Activated CD4-positive, alpha-beta T cell treated with anti-CD3 and anti-CD28 coated beads, Interleukin-2, Interleukin-4, amounts not matched to agents 100 ng/mL and 50 ng/mL, durations not matched to agents 16 hours and 8 hours (primary cell): ENCODE measurements at regions not wholly inside any gene's neighbourhood (a gene's known extent, or its start where the extent isn't known, plus 50 kb on each side); places are given as distances from the start of the nearest gene placed in this dataset.
"Not testable (repeated sequence)": the region's sequence is repeated elsewhere in the genome, so short reads cannot be mapped to it uniquely, and the experiment has no call there.

Experiments used
- DNase-seq: peaks from one replicate; pipeline ENCODE4 v3.0.0-alpha.2; 2020; ENCODE audit warnings: low spot score

DNA sequence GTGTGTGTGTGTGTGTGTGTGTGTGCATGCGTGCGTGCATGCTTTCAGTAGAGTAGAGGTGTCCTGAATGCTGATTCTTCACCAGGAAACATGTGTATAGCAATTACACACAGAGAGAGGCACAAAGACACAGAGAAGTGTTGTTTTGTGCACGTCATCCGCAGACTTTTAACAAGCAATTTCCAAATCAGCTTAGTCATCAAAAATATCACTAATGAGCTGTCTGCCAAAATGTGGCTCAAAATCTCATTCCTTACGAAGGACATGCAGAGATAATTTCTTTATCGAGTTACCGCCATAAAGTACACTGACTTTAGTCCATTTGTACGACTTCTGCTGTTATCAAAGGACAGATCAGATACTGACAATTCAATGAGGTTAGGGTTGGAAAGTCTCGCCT is 274.9 kb upstream of the RARB start:
- DNase-seq: no peak

DNA sequence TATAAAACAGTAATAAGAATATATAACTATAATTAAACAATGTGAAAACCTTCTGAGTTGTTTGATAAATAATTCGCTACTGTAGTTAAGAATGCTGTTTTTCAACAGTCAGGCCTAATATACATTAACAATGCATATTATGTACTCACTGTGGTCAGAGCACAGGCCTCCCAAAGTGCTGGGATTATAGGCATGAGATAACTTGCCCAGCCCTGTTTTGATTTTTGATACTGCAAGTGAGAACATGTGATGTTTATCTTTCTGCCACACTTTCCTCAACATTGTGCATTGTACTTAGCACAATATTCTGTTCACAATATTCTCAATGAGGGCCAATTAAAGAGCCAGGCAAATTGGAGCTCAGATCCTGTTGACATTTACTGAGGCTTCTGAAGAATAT is 274.5 kb upstream of the RARB start:
- no peak for DNase-seq

DNA sequence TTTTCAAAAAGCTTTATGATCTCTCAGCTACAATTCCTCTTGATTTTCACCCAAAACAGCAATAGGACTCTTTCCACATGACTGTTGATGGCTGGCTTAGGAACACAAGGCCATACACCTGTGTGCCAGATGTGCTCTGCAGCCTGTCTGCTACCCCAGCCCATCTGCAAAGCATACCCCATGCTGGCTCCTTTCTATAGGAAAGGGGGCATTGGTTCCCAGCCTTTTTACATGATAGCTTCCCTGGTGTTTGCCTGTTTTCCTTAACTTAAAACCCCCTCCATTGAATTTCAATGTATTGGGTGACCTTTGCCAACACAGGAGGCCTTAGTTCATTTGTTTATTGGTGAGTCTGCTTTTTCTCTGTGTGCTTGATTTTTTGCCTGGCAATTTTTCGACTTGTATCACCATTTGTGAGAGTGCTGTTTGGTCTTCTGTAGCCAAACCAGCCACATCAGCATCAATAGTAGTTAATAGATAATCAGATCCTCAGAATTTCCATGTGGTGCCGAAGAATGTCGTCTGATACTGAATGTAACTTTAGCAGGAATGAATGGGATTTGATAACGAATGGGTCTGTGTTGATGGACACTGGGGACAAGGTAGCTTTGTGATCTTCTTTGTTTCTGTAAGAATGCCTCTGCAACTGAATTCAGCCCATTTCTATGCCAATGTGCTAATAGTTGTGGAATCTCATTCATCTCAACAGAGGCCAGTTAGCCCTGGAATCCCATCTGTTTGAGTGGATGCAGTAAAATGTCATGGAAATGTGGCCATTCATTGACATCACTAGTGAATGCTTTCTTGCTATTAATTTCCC is 272.2 kb upstream of the RARB start:
- no peak for DNase-seq

DNA sequence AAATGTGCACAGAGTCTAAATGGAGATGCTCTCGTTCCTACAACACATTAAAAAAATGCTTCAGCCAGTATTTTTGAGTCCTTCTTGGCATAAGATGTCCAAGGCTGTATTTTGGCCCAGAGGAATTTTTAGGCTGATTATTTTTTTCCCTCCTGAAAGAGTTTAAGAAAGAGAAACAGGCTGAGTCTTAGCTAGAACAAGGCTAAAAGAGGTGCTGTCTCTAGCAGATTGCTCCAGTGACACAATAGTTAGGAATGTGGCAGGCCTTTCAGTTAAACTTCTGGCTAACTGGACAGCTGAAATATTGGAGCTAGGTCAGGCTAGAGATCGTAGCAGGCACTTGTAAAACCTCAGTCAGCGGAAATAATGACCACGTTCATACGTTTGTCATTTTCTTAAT is 271.4 kb upstream of the RARB start:
- no peak for DNase-seq

DNA sequence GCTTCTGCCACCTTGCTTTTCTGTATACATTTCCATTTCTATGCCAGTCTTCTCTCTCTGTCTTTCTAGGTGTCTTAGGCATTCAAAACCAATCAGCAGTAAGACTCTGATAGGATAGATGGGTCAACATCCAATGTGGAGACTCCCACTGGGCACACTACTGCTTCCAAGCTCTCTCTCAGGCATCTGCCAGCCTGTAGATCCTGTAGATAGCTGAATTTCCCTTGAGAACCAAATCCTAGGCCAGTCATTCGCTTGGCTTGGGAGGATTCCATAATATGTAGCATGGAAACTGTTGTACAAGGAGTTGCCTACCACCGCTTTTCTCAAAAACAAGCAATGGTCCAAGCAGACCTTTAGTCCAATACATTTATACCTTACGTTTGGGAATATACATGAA is 262.8 kb upstream of the RARB start:
- no peak for DNase-seq

DNA sequence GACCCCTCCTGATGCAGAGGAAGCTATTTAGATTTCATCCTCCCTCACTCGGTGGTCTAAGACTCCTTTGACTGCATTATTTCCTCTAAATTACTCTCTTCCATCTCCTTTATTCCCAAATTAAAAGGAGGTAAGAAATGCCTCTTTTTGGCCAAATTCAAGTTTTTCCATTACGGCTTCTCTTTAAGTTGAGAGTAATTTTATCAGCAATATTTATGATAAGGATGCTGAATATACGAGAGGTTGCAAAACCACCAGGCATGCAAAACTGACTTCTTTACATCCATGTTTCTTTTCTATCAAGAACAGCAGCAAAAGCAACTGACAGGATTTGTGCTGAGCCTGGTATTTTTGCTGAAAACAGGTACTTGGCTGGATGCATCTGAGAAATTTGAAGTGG is 262.0 kb upstream of the RARB start:
- DNase-seq: no peak

DNA sequence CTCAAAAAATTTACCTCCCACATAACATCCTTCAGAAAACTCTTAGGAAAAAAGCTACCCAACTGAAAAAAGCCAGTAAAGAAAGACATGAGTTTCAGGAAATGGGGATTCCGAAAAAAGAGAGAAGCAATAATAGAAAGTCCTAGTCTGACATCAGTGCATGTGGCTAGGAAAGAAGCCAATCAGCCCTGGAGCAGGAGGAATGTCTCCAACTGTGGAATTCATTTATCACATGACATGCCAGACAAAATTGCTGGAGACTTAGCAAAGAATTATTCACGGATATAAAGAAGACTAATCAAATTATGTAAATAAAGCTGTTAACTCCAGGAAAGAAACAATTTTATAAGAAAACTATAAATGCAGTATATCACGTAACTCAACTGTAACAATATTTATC is 258.9 kb upstream of the RARB start:
- DNase-seq: no peak

DNA sequence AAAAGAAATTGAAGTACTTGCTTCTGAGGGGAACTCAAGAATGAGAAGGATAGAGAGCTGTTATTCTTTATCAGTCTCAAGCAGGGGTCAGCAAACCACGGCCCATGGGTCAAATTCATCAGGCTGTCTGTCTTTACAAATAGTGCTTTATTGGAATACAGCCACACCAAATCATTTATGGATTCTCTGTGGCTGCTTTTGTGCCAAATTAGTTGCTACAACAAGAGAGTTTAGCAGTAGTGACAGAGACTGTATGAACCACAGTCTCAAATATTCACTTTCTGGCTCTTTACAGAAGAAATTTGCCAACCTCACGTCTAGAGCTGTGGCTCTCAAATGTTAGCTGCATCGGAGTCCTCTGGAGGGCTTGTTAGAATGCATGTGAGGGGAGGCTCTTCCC is 258.0 kb upstream of the RARB start:
- DNase-seq: no peak

DNA sequence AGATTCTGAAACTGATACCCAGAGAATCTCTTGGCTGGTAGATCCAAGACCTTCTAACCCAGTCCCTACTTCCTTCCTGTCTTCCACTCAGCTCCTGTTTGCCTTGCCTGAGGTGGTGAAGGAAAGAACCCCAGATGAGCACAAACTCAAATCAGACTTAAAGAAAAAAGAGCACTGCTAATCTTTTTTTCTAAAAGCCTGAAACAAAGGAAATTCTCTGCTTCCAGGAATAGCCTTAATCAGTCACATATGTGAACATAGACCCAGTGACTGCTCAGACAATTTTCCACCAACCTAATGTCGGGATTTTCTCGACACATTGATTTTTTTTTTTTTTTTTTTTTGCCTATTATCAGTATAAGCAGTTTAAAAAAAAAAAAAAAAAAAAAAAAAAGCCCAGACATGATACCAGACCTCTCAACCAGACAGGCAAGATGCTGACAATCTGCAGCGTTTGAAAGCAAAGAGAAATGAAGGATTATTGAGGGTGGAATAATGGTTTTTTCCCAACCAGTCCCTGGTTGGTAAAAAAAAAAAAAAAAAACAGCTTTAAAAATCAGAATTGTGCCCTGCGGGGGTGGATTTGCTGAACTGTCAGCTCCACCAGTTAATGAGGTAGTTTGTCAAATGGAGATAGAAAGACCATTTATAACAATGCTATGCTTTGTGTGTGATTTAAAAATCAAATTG is 256.8 kb upstream of the RARB start:
- no peak for DNase-seq

DNA sequence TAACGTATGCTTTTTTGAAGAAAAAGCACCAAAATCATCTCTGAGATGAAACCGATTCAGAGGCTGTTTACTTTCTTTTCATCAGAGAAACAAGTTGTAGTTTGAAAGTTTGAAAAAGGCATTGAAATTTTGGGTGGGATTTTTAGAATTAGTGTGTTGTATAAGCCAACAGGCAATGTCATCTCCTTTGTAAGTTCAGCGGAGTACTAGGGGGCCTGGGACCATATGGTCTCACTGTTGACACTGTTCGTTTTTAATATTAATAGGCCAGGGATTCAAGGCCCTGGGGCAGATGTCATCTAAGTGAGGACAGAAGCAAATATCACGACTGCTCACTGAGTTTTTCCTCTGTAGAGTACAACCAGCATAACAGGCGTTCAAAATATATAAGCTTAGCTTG is 256.2 kb upstream of the RARB start:
- DNase-seq: no peak

DNA sequence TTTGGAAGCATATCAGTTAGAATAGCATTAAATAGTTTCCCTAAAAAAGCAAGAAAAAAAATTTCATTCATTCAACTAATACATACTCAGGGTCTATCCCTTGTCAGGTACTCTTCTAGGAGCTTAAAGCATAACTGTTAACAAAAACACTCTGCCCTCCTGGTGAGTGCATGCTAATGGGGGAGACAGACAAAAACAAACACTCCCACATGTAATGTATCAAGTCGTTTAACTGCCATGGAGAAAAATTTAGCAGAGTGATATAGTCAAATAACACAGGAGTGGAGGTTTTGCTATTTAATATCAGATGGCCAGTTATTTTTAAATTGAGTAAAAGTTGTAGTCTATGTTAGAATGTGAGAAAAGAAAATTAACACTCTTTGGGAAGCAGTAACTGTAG is 254.5 kb upstream of the RARB start:
- DNase-seq: no peak

DNA sequence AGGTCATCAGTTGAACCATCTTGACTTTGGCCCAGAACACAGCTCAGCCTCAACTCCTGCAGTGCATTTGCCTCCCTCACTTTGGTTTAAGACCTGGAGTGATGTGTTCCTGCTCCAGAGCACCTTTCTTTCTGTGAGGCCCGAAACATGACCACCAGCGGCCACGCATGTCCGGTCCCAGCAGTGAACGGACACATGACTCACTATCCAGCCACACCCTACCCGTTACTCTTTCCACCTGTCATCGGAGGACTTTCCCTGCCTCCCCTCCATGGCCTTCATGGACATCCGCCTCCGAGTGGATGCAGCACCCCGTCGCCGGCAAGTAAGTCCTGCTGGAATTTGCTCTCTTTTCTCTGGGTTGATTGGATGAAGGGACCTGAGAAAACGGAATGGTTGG is 253.8 kb upstream of the RARB start:
- DNase-seq: no peak

DNA sequence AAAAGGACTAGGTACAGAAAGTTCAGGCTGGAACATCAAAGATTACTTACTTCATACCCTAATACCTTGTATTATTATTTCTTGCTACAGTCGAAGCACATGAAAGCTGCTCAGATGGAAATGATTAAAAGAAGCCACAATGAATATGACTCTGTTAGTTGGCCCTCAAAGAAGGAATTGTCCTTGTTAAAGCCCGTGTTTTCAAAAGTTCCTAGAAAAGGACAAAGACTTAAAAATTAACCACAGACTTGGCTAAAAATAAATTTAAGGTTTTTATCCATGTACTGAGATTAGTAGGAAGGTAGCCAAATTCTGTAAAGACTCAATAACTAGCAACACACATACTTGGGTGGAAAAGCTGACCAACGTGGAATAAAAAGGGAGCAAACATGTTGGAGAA is 251.0 kb upstream of the RARB start:
- DNase-seq: no peak

DNA sequence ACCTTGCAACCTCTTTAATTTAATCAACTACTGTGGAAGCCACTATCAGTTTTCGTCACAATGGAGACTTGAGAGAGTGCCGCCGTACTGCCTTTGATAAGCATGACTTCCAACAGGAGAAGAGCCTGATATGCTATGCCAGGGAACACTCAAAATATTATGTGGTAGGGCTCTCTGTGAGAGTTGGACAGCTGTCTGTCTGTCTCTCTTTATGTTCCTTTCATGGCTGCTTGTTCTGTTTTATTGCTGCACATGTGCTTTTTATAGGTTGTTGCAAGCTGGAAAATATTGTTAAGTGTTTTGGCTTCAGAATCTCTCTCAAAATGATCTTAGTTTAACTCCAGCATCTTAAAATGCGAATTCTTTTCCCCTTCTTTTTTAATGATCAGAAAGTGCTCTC is 249.4 kb upstream of the RARB start:
- DNase-seq: no peak

DNA sequence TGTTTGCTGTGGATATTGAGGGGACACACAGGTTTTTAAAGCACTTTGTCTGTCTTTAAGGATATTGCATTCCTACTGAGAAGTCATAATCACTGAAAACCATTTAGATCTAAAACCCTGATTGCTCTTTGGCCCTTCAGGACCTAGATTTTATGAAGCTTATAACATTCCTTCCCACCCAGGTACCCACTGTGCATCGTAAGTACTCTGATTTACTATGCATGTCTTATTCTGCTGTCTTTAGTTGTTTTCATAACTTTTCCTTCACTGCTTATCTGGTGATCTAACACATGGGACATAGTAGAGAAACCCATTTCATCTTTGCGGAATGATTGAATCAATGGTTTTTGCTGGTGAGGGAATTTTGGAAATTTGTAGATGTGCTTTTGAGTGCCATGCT is 247.0 kb upstream of the RARB start:
- DNase-seq: no peak

DNA sequence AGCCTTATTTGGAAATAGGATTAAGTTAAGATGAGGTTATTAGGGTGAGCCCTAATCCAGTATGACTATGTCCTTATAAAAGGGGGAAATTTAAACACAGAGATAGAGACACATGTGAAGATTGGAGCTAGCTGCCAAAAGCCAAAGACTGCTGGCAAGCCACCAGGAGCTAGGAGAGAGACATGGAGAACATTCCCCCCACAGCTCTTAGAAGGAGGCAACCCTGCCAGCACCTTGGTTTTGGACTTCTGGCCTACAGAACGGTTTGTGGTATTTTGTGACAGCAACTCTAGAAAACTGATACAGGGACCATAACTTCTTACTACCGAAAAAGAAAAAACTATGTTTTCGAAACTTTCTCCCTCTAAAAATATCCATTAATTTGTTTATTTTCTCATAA is 245.3 kb upstream of the RARB start:
- no peak for DNase-seq

DNA sequence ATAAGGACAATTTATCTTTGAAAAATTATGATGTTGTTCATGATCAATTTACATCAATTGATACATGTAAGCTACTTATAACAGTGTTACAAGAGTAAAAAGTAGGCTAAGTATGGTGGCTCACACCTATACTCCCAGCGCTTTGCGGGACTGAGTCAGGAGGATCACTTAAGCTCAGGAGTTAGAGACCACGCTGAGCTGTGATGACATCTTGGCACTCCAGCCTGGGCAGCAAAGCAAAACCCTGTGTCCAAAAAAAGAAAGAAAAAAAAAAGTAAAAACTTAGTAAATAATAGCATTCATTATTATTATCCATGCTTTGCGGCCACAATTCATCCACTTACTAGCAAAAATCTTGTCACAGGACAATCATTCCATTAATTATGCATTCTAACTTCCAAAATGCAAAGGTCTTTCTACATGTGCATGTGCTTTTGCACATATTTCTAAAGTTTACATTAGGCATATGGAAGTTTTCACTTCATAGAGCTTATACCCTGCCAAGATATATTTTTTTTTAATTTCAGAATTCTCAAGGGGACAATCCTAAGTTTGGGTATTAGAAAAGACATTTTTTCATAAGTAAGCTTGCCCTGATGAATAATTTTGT is 243.3 kb upstream of the RARB start:
- no peak for DNase-seq

DNA sequence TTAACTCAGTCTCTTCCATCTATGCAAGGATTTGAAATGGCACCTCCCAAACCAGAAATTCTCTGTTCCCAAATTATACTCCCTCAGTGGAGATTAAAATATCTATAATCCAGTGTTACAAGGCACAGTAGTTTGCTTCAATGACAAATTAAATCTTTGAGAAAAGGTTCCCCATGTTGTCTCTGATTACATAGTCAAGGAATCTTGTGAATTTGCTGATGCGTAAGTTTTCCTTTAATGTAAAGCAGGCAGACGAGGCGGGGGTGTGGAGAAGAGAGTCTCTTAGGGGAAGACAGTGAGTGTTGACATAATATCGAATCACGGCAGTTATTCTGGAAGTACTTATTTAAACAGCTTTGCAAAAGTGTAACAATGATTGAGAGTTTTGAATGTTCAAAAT is 236.4 kb upstream of the RARB start:
- no peak for DNase-seq

DNA sequence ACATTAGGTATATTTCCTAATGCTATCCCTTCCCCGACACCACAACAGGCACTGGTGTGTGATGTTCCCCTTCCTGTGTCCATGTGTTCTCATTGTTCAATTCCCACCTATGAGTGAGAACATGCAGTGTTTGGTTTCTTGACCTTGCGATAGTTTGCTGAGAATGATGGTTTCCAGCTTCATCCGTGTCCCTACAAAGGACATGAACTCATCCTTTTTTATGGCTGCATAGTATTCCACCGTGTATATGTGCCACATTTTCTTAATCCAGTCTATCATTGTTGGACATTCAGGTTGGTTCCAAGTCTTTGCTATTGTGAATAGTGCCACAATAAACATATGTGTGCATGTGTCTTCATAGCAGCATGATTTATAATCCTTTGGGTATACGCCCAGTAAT is 228.5 kb upstream of the RARB start:
- not testable (repeated sequence) for DNase-seq

DNA sequence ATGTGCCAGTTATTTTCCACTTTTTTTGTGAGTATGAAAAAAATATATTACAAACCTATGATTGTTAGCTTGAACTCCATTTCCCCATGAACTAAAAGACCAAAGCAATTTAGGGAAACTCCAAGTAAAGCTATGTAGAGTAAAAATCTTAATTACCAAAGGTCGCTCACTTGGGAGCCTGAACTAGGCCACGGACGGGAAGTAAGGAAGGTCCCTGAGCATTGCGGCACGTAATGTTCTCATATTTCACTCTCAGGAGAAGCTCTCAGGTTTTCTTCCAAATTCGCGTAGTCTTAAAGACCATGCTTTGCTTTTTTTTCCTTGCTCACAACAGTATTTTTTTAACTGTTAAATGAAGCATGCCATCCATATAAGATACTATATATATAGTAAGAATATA is 215.3 kb upstream of the RARB start:
- DNase-seq: no peak

DNA sequence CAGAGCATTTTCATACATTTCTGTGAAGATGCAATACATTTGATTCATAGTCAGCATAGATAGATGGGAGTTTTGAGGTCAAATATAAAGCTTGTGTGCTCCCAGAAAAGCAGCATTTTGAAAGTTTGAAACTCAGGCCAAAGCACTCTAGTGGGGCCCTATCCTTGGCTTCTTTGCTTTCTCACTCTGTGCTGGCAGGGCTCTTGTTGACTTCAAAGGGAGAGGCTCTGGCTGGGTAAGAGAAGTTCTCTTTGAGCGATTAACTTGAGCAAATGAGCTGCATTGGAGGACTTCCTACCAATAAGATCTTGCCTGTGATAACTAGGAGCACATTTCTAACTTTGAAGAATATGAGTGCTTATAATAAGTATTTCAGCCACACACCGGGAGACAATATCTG is 214.0 kb upstream of the RARB start:
- no peak for DNase-seq

DNA sequence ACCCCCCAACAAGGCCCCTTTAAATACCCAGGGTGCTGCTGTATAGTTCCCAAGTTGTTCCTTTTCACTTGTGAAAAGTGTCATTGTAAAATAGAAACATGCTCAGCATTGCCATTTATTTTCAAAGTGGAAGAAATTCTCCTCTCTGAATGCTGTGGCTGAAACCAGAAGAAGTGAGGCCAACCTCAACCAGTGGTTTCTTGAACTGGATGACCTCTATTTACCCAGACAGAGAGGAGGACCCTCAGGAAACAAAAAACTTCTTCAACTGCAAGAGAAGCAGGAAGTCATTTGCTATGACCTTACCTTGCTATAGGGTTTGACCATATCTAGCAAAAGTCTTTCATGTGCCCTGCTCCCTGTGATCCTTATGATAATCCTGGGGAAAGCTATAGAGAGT is 209.7 kb upstream of the RARB start:
- DNase-seq: no peak

DNA sequence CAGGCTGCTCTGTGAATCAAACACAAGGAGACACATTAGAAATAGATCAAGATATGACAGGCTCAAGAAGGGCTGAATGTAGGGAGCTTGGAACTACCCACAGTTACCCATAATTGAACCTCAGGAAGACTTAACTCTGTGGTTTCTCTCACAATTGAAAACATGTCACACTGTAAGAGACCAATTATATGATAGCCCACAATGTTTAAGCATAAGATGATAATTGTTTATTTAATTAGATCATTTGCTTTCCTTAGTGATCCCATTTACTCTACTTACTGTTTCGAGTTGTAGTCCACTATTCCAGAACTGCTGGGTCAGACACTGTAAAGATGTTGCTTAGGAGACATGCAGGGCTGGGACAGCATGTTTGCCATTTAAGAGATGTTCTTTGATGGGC is 201.3 kb upstream of the RARB start:
- DNase-seq: no peak

DNA sequence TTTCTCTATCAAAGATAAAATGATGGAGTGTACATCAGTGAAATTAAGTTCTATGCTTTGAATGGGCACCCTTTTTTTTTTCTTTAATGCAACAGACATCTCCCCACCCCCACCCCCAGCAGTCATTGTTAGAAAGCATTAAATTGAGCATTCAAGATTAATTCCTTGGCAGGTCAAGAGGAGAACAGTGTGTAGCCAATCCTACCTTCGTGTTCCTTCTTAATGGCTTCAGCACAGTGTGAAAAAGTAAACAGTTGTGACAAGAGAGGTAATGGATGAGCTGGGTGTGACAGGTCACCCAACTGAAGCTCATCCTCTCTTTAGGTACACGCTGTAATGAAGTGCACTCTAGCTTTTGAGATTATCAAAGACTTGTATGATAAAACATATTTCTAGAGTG is 198.5 kb upstream of the RARB start:
- DNase-seq: no peak
